HUES64 (cell line): ENCODE measurements at regions not wholly inside any gene's neighbourhood (a gene's known extent, or its start where the extent isn't known, plus 50 kb on each side); places are given as distances from the start of the nearest gene placed in this dataset.

ENCODE experiments used
- H3K27ac ChIP-seq: 2 replicates; pipeline ENCODE4 v1.7.0; 2013; ENCODE audit warnings: low read depth, low read length, inconsistent platforms
- H3K27me3 ChIP-seq: 2 replicates; pipeline ENCODE4 v1.6.1; 2013; ENCODE audit warnings: mild to moderate bottlenecking, low read length; ENCODE audit not compliant: insufficient read depth
- H3K36me3 ChIP-seq: 2 replicates; pipeline ENCODE4 v1.6.1; 2013; ENCODE audit warnings: mild to moderate bottlenecking, low read length; ENCODE audit not compliant: insufficient read depth
- H3K4me1 ChIP-seq: 2 replicates; pipeline ENCODE4 v1.6.1; 2013; ENCODE audit warnings: mild to moderate bottlenecking, low read length, moderate library complexity; ENCODE audit not compliant: insufficient read depth
- H3K4me3 ChIP-seq: 2 replicates; pipeline ENCODE4 v1.5.1; 2013; ENCODE audit warnings: mild to moderate bottlenecking, low read length, moderate library complexity
- H3K9ac ChIP-seq: 2 replicates; pipeline ENCODE4 v1.6.1; 2013; ENCODE audit warnings: mild to moderate bottlenecking, low read depth, low read length
- H3K9me3 ChIP-seq: 2 replicates; pipeline ENCODE4 v1.6.1; 2013; ENCODE audit warnings: low read depth, low read length; ENCODE audit not compliant: insufficient read depth
- WGBS: fragments of 150-250, 120-280 bp; methylation state at CpG from one replicate; pipeline ENCODE4 v1.1.7; 2013; ENCODE audit warnings: missing lambda C conversion rate; 5-methylcytosine and 5-hydroxymethylcytosine counted together

DNA sequence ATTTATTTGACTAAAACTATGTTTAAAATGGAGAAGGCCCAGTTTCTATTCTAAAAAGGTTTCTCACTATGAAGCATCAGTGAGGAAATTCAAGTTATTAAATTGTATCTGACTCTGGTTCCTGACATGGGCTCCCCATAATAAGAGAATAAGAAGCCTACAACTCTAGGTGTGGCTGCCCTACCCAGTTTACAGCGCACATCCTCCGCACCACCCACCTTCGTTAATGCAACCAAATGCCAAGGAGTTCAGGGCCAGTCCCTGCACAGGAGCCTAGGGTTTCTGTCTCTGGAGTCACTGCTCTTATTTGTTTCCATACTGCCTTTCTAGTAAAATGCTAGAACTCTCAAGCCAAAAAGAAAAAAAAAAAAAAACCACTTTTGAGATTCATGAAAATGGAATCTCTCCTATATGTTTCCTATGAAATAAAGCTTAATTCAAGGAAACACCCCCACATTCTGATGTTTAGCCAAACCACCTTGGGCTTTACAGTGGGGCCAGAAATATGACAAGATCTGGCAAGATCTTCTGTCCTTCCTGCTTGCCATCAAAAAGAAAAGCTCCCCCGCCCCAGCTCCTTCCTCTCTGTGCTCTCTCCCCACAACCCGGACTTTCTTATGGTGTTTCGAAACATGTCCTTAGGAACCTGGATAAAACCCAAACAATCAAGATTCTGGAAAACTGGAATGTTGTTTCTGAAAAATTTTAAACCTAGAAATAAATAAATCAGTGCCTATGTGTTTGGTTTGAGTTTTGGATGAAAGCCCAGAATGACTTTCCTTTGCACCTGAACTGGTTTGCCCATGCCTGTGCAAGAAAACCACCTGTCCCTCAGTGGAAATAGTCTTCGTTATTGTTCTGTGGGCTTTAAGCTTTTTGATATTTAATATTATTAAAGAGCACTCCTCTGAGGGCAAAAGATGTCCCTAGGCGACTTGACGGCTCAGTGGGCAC lies 136.7 kb downstream of the SP3 start:
- no peaks in the 10 kb centered on the region for H3K9me3 ChIP-seq
- peaks cover 4% of the 10 kb centered on the region; the same call in 1 of the 2 replicates for H3K4me1 ChIP-seq
- no peaks in the 10 kb centered on the region for H3K27me3 ChIP-seq
- H3K9ac ChIP-seq: no peak overlapping the region
- 94% methylated on average over 8 of the region's 9 CpGs for WGBS
- H3K27ac ChIP-seq: no peak overlapping the region
- no peaks in the 10 kb centered on the region for H3K36me3 ChIP-seq
- no peak overlapping the region for H3K4me3 ChIP-seq

DNA sequence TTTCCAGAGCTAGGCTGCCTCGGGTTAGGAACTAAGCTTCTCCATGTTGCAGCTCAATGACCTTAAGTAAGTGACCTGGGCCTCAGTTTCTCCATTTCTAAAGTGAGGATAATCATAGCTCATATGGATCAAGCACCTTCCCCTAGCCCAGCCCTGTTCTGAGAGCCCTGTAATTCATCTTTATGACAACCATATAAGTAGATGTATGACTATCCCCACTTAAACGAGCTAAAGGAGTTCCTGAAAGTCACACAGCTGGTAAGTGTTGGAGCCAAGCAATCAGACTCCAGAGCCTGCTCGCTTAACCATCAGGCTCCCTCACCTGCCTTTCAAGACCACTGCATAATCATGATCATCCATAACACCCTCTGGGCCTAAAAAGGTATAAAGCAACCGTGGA lies 135.4 kb downstream of the SP3 start:
- no peak overlapping the region for H3K9ac ChIP-seq
- no peaks in the 10 kb centered on the region for H3K36me3 ChIP-seq
- no peak overlapping the region for H3K4me3 ChIP-seq
- H3K4me1 ChIP-seq: peaks cover 4% of the 10 kb centered on the region; the same call in 1 of the 2 replicates
- no peak overlapping the region for H3K27ac ChIP-seq
- no peaks in the 10 kb centered on the region for H3K9me3 ChIP-seq
- 90% methylated on average over 4 of the region's 4 CpGs for WGBS
- no peaks in the 10 kb centered on the region for H3K27me3 ChIP-seq

DNA sequence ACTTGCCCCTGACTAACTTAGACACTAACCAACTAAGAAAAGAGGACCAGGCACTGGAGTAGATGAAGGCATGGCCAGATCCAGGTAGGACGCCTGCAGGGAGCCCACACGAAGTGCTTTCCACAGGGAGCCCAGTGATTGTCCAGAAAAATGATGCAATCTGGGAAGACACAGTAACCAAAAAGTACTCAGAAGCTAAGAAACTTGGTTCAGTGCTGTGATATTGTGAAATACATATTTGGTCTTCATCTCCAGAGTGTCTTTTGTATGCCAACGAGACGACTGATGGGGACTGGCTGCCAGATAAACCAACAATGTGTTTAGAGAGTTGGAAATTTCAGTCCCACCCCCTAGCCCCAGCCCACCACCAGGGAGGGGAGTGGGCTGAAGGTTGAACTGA lies 135.0 kb downstream of the SP3 start:
- Histone ChIP-seq H3K36me3 (no peaks in the 10 kb centered on the region), H3K9me3 (no peaks in the 10 kb centered on the region), H3K9ac (no peak overlapping the region), H3K27me3 (no peaks in the 10 kb centered on the region), H3K4me1 (peaks cover 4% of the 10 kb centered on the region; the same call in 1 of the 2 replicates), H3K4me3 (no peak overlapping the region), H3K27ac (no peak overlapping the region)
- 92% methylated on average over 4 of the region's 4 CpGs for whole genome bisulfite sequencing

DNA sequence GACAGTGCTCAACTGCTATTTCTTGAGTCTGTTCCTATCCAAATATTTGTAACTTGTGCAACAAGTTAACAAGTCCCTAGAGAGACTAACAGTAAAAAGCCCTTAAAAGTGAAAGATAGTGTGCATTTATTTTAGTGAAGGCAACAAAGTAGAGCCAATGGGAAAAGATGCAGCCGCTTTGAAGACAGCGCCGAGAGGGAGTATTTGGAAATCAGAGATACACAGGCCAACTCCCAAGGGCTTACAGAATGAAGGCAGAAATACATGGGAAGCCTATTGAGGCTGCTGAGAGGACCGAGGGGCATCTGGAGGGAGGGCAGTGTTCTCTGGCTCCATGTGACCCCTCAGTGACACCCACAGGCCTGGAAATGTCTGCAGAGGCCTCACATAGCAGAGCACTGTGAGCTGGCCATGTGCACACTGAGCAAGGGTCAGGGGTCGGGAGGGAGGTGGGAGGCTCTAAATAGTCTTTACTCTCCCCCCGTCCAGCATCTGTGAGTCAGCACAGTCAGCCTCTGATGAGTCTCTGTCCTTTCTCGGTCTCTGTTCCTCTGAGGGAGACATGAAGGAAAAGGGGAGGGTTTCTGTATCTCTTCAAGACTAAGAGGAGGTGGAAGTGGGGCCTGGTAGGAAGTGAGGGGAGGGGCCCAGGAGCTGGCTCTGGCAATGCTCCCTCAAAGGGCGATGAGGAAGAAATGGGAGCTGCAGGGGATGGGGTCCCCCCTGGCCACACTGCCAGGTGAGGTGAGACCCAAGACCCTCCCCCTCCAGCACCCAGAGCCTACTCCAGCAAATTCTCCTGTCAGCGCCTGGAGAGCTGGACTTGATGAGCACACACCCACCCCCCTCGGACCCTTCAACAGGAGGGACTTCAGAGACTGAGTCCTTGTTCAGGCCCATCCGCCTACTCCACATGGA lies 133.6 kb downstream of the SP3 start:
- Histone ChIP-seq H3K9me3 (no peaks in the 10 kb centered on the region), H3K27me3 (no peaks in the 10 kb centered on the region), H3K4me1 (peaks cover 4% of the 10 kb centered on the region; the same call in 1 of the 2 replicates), H3K9ac (no peak overlapping the region), H3K36me3 (no peaks in the 10 kb centered on the region), H3K4me3 (no peak overlapping the region), H3K27ac (no peak overlapping the region)
- WGBS: 86% methylated on average over 11 of the region's 11 CpGs

DNA sequence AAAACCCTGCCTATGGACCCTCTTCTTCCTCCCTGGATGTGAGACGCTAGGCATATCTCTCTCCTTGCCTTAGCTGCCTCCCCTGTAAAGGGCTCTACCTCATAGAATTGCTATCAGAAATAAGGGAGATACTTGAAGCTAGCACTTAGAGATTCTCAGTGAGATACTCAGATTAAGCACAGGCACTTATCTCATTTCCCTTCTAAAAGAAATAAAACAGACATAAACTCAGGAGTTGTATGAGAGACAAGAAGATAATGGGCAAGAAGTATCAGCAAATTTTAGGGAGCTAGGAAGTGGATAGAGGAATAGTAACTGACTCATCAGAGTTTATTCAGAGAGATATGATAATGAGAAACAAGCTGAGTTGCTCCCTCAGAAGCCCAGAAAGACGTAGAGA lies 131.0 kb downstream of the SP3 start:
- no peak overlapping the region for H3K27ac ChIP-seq
- 92% methylated on average over 2 of the region's 2 CpGs for WGBS
- H3K36me3 ChIP-seq: no peaks in the 10 kb centered on the region
- peaks cover 4% of the 10 kb centered on the region; the same call in 1 of the 2 replicates for H3K4me1 ChIP-seq
- H3K4me3 ChIP-seq: no peak overlapping the region
- H3K27me3 ChIP-seq: no peaks in the 10 kb centered on the region
- H3K9ac ChIP-seq: no peak overlapping the region
- H3K9me3 ChIP-seq: no peaks in the 10 kb centered on the region

DNA sequence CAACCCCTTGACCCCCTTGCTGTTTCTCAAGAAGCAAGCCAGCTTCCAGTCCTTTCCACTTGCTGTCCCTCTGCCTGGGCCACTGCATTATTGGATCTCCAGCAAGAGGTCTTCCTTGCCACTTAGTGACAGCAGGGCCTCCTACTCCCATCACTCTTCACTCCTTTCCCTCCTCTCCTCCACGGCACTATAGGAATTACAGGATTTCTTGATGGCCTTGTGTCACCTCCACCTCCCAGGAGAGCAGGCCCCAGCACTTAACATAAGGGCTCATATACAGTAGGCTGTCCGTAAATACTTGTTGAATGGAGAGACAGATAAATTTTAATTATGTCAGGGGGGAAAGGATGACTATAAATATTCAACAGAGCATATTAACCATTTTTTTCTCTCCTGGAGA lies 129.4 kb downstream of the SP3 start:
- no peaks in the 10 kb centered on the region for H3K36me3 ChIP-seq
- H3K9ac ChIP-seq: no peak overlapping the region
- no peak overlapping the region for H3K27ac ChIP-seq
- H3K4me3 ChIP-seq: no peak overlapping the region
- 92% methylated on average over 1 of the region's 2 CpGs for WGBS
- peaks cover 4% of the 10 kb centered on the region; the same call in 1 of the 2 replicates for H3K4me1 ChIP-seq
- no peaks in the 10 kb centered on the region for H3K9me3 ChIP-seq
- H3K27me3 ChIP-seq: no peaks in the 10 kb centered on the region

DNA sequence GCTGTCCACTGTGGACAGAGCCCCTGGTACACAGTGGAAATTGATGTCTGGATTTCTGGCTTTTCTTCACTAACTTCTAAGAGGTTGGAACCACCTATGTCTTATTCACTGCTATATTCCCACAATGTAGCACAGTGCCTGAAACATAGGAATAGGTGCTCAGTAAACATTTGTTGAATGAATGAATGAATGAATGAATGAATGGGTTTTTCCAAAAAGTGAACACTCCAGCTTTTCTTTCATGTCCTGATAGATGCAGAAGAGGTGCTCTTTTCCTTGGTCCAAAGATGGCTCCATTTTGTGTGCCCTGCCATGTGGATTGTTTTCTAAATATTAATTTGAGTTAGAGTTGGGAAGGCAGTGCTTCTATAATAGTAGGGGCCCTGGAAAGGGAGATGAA lies 124.1 kb downstream of the SP3 start:
- no peaks in the 10 kb centered on the region for H3K27me3 ChIP-seq

DNA sequence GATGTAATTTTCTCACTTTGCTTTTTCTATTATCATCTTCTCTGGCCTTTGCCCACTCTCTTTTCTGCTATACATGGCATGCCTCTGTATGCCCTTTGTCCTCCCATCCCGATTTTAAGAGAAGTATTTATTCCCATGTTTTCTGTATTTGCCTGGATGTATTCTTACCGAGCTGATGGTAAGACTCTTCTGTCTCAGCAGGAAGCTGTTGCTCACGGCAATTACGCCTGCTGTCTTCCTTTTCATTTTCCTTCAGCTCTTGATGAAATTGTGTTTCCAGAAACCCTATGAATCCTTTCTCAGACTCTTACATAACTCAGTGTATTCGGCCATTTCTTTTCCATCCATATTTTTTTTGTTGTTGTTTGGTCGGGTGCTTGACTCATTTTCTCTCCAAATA lies 121.6 kb downstream of the SP3 start:
- Histone ChIP-seq H3K36me3 (no peaks in the 10 kb centered on the region), H3K9ac (no peak overlapping the region), H3K27ac (no peak overlapping the region), H3K9me3 (no peaks in the 10 kb centered on the region), H3K27me3 (no peaks in the 10 kb centered on the region), H3K4me1 (peaks cover 6% of the 10 kb centered on the region; the same call in 1 of the 2 replicates), H3K4me3 (no peak overlapping the region)
- WGBS: 73% methylated on average over 6 of the region's 6 CpGs

More for the DNA sequence above, 124.1 kb downstream of the SP3 start:
- H3K4me1 ChIP-seq: peaks cover 6% of the 10 kb centered on the region; the same call in 1 of the 2 replicates
- H3K36me3 ChIP-seq: no peaks in the 10 kb centered on the region
- no peaks in the 10 kb centered on the region for H3K9me3 ChIP-seq
- no peak overlapping the region for H3K9ac ChIP-seq
- H3K27ac ChIP-seq: no peak overlapping the region
- no peak overlapping the region for H3K4me3 ChIP-seq

DNA sequence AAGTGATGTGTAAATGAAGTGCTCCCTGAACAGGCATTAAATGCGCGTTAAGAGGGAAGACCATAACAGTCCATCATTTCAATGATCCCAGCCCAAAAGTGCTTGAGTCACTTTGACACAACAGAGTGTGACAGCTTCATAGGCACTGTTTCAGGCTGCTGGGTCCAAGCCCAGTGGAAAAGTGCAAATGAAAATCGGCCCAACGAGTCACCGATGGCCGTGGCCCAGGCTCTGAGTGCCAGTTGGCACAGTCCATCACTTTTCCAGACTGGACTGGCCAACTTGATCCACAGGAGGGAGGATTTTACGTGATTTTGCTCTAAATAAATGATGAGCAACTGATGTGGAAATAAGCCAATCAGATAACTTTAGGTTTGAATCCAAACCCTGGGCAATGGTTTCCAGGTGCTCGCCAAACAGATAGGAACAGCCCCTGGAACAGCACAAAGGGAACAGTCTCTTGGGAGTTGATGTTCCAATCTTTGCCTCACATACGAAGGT lies 114.0 kb downstream of the SP3 start:
- Histone ChIP-seq H3K27ac (no peak overlapping the region), H3K4me3 (no peak overlapping the region), H3K9me3 (no peaks in the 10 kb centered on the region), H3K27me3 (no peaks in the 10 kb centered on the region), H3K36me3 (no peaks in the 10 kb centered on the region), H3K9ac (no peak overlapping the region), H3K4me1 (0 out of 2 replicates have a peak, but pooled peaks cover 2% of the 10 kb centered on the region)
- WGBS: 94% methylated on average over 9 of the region's 9 CpGs

DNA sequence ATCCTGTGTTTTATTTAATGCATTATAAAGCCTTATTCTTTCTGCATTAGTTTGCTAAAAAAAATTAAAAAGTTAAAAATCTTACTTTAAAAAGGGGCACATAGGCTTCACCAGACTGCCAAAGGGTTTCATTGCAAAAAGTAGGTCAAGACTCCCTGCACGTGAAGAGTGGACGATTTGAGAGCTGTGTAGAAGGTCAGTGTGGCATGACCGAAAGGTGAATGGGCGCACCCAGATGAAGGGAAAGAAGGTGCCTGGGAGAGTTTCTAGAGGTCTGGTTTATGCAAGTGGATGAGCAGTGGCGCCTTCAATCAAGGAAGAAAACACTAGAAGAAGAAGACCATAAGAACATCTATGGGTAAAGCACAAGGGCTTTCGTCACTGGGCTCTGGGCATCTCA lies 111.0 kb downstream of the SP3 start:
- Histone ChIP-seq H3K4me3 (no peak overlapping the region), H3K27ac (no peak overlapping the region), H3K36me3 (no peaks in the 10 kb centered on the region), H3K9ac (no peak overlapping the region), H3K4me1 (no peaks in the 10 kb centered on the region), H3K9me3 (no peaks in the 10 kb centered on the region), H3K27me3 (no peaks in the 10 kb centered on the region)
- 93% methylated on average over 6 of the region's 6 CpGs for WGBS

DNA sequence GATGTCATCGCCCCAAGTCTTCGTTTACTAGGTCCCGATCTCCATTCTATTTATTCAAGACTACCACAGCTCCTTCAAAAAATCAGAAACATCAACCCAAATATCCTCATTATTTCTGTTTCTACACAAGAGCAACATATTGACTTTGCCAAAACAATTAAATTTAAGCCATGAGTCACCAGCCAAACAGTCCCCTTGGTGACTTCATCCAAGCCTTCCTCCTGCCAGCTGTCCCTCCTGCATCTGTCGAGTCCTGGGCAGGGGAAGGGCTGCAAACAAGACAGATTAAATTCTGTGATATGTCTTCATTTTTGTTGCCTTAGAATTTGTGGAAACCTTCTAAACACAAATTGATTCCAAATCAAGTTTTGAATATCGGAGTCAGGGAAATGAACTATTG lies 110.3 kb downstream of the SP3 start:
- Histone ChIP-seq H3K9ac (no peak overlapping the region), H3K27ac (no peak overlapping the region), H3K9me3 (no peaks in the 10 kb centered on the region), H3K27me3 (no peaks in the 10 kb centered on the region), H3K36me3 (no peaks in the 10 kb centered on the region), H3K4me3 (no peak overlapping the region), H3K4me1 (no peaks in the 10 kb centered on the region)
- WGBS: 94% methylated on average over 5 of the region's 5 CpGs
